Right lobe of liver (tissue), 4 donors: ENCODE measurements at regions not wholly inside any gene's neighbourhood (a gene's known extent, or its start where the extent isn't known, plus 50 kb on each side); places are given as distances from the start of the nearest gene placed in this dataset.

Experiments
- CTCF ChIP-seq, 4 donors: fragments of 200-600 bp in 3 of 4; fragments of 450-650 bp in 1 of 4; IDR thresholded peaks; one replicate each; pipeline versions ENCODE4 v1.5.1 to v1.8.0; 2016 to 2022; ENCODE audit warnings: antibody characterized with exemption in 4 of 4, mild to moderate bottlenecking in 2 of 4
- POLR2A ChIP-seq: fragments of 450-650 bp; IDR thresholded peaks from one replicate; pipeline ENCODE4 v1.6.1; 2017; ENCODE audit warnings: antibody characterized with exemption, mild to moderate bottlenecking
- donor health status: DM: no; HTN: no; CAD: no.
- donor health status: DM: no; HTN: no; CAD: no.
- donor health status: DM: no; HTN: yes; CAD: no.

GRCh38 chr2:234298918-234299317 is 198.0 kb downstream of the ARL4C start:
- TF ChIP-seq CTCF (IDR thresholded peaks at IDR 0.05) (no peak), POLR2A (no peak)
